ENCODE measurements at regions not wholly inside any gene's neighbourhood (a gene's known extent, or its start where the extent isn't known, plus 50 kb on each side); places are given as distances from the start of the nearest gene placed in this dataset.

DNA sequence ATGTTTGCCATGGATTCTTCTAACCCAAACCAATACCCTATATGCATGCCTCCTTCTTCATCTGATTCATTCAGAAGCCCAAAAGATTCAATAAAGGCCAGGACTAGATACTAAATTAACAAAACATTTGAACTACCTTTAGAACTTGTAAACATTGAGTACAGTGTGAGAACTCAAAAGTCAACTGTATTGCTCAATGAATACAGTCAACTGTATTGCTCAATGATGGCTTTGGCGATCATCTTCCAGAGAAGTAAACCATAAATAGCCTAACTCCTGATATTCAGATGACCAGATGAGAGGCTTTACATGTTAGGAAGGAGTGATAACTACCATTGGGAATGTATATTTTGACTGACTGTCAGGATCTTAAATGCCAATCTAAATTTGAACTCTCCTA, 206.5 kb upstream of the ITGA4 start:
- H4K20me1 ChIP-seq (ENCODE audit: insufficient read depth) = no peaks in the 10 kb centered on the region
- no peak overlapping the region for H2AFZ ChIP-seq
- H3K9me2 ChIP-seq (ENCODE audit: insufficient read depth) = no peaks in the 10 kb centered on the region
- H3F3A ChIP-seq (ENCODE audit: insufficient read depth, low read depth) = no peaks in the 10 kb centered on the region
- BruUV-seq (replicated peaks) = no TSS peak
- no peak overlapping the region for H3K4me3 ChIP-seq
- ChIA-PET POLR2A (ENCODE audit: unreplicated experiment) (no interaction called here), CTCF (no interaction called here)
- H3K4me1 ChIP-seq (replicated peaks; ENCODE audit: insufficient read depth) = no peaks in the 10 kb centered on the region
- TF ChIP-seq, protein P1, sequence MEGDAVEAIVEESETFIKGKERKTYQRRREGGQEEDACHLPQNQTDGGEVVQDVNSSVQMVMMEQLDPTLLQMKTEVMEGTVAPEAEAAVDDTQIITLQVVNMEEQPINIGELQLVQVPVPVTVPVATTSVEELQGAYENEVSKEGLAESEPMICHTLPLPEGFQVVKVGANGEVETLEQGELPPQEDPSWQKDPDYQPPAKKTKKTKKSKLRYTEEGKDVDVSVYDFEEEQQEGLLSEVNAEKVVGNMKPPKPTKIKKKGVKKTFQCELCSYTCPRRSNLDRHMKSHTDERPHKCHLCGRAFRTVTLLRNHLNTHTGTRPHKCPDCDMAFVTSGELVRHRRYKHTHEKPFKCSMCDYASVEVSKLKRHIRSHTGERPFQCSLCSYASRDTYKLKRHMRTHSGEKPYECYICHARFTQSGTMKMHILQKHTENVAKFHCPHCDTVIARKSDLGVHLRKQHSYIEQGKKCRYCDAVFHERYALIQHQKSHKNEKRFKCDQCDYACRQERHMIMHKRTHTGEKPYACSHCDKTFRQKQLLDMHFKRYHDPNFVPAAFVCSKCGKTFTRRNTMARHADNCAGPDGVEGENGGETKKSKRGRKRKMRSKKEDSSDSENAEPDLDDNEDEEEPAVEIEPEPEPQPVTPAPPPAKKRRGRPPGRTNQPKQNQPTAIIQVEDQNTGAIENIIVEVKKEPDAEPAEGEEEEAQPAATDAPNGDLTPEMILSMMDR (conservative IDR thresholded peaks at IDR 0.05) = no peak
- TF ChIP-seq EZH2 (IDR thresholded peaks at IDR 0.05; ENCODE audit: low read depth) = no peak
- H3K4me2 ChIP-seq = no peak overlapping the region
- H3K79me2 ChIP-seq (ENCODE audit: low read depth) = no peaks in the 10 kb centered on the region
- intact Hi-C loops (cut with micrococcal nuclease; ENCODE audit: unreplicated experiment) = no loop called here
- no peaks in the 10 kb centered on the region for H3K27me3 ChIP-seq (ENCODE audit: insufficient read depth, low read depth)
- no peaks in the 10 kb centered on the region for H3K36me3 ChIP-seq (ENCODE audit: low read depth)
- DNase-seq = no peak
- H3K9me3 ChIP-seq (ENCODE audit: insufficient read depth, low read depth) = no peaks in the 10 kb centered on the region
- H3K27ac ChIP-seq = no peak overlapping the region

DNA sequence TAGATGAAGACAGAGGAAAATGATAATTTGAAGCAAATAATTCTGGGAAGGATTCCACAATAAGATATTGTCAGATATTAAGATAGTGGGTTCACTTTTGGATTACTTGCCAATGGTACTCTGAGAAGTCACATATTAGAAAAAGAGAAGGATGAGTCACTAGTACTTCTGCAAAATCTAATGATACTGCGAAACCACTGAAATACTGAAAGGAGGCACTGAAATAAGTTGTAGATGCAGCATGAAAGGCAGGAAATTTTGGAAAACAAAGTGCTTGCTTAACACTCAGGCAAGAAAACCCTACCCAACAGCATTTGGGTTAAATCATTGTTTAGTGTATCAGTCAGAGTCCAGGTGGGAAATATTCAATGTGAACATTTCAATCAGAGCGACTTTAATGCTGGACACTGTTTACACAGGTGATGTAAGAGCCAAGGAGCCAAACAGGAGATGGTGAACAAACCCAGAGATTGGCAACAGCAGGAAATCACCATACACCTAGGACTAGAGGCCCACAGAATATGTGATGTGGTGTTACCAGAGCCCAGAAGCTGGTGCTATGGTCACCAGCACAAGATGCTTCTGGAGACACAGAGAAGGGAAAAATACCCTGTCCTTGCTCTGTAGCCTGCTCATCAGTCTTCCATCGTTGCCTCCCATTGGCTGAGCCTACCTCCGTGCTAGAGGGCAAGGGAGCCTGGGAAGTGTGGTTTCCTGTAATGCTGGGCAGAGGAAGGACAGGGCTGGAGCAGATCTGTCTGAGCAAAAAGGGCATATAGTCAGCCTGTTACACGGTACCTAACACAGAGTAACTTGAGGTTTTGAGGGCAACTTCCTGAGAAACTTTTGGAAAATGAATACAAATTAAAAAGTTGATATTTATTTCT, 204.7 kb upstream of the ITGA4 start:
- H3K4me3 ChIP-seq = no peak overlapping the region
- H3K9me2 ChIP-seq (ENCODE audit: insufficient read depth) = no peaks in the 10 kb centered on the region
- no peak overlapping the region for H3K4me2 ChIP-seq
- no peak overlapping the region for H3K27ac ChIP-seq
- no peaks in the 10 kb centered on the region for H3K27me3 ChIP-seq (ENCODE audit: insufficient read depth, low read depth)
- no TSS peak for BruUV-seq (replicated peaks)
- TF ChIP-seq, protein P1 (conservative IDR thresholded peaks at IDR 0.05) = no peak
- TF ChIP-seq EZH2 (IDR thresholded peaks at IDR 0.05; ENCODE audit: low read depth) = no peak
- POLR2A ChIA-PET (ENCODE audit: unreplicated experiment) = no interaction called here
- intact Hi-C loops (cut with micrococcal nuclease; ENCODE audit: unreplicated experiment) = no loop called here
- no peaks in the 10 kb centered on the region for H3K36me3 ChIP-seq (ENCODE audit: low read depth)
- H3F3A ChIP-seq (ENCODE audit: insufficient read depth, low read depth) = no peaks in the 10 kb centered on the region
- no peak for DNase-seq
- H3K4me1 ChIP-seq (replicated peaks; ENCODE audit: insufficient read depth) = no peaks in the 10 kb centered on the region
- CTCF ChIA-PET = no interaction called here
- no peaks in the 10 kb centered on the region for H3K9me3 ChIP-seq (ENCODE audit: insufficient read depth, low read depth)
- no peak overlapping the region for H2AFZ ChIP-seq
- H4K20me1 ChIP-seq (ENCODE audit: insufficient read depth) = no peaks in the 10 kb centered on the region
- H3K79me2 ChIP-seq (ENCODE audit: low read depth) = no peaks in the 10 kb centered on the region

DNA sequence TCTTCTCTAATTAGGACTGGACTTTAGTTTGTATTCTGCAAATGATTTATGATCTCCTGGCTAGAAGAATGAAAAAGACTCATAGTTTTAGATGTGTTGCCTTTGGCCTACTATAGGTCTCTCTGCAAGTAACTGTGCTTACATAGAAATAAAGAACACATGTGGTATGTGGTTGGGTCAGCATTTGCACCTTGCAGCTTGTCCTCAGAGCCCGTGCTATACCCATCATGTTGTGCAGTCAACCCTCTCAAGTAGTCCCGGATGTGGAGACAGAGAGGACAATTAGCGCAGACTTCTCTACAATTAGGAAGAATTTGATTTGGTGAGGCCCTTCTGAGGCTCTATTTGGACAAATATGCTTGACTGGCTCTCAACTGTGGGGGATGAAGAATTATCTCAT, 203.7 kb upstream of the ITGA4 start:
- intact Hi-C loops (cut with micrococcal nuclease; ENCODE audit: unreplicated experiment) = no loop called here
- H3K27ac ChIP-seq = no peak overlapping the region
- H2AFZ ChIP-seq = no peak overlapping the region

More for the DNA sequence above, 203.7 kb upstream of the ITGA4 start:
- no peaks in the 10 kb centered on the region for H3K27me3 ChIP-seq (ENCODE audit: insufficient read depth, low read depth)
- H3K9me2 ChIP-seq (ENCODE audit: insufficient read depth) = no peaks in the 10 kb centered on the region
- no peaks in the 10 kb centered on the region for H4K20me1 ChIP-seq (ENCODE audit: insufficient read depth)
- CTCF ChIA-PET = no interaction called here
- H3K79me2 ChIP-seq (ENCODE audit: low read depth) = no peaks in the 10 kb centered on the region
- no peak for DNase-seq
- no peak overlapping the region for H3K4me2 ChIP-seq
- H3F3A ChIP-seq (ENCODE audit: insufficient read depth, low read depth) = no peaks in the 10 kb centered on the region
- no peak overlapping the region for H3K4me3 ChIP-seq
- TF ChIP-seq, protein P1 (conservative IDR thresholded peaks at IDR 0.05) = no peak
- BruUV-seq (replicated peaks) = no TSS peak
- POLR2A ChIA-PET (ENCODE audit: unreplicated experiment) = no interaction called here
- no peaks in the 10 kb centered on the region for H3K9me3 ChIP-seq (ENCODE audit: insufficient read depth, low read depth)
- H3K36me3 ChIP-seq (ENCODE audit: low read depth) = no peaks in the 10 kb centered on the region
- H3K4me1 ChIP-seq (replicated peaks; ENCODE audit: insufficient read depth) = no peaks in the 10 kb centered on the region
